ENCODE measurements at regions not wholly inside any gene's neighbourhood (a gene's known extent, or its start where the extent isn't known, plus 50 kb on each side); places are given as distances from the start of the nearest gene placed in this dataset.

DNA sequence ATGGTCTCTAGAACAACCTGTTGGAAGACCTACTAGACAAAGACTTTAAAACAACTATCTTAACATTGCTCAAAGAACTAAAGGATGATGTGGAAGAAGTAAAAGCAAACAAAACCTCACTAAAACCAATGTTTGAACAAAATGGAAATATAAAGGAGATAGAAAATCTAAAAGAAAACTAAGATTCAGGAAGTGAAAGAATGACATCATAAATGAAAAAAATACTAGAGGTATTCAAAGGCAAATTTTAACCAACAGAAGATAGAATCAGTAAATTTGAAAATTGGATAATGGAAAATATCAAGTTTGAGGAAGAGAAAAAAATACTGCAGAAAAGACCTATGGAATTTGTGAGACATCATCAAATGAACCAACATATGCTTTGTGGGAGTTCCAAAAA, 914.1 kb upstream of the GJE1 start:
- Histone ChIP-seq H3K27me3 (ENCODE audit: control insufficient read depth, insufficient read depth, low read length) (no peaks in the 10 kb centered on the region), H3K9me3 (ENCODE audit: control insufficient read depth, insufficient read depth, low read length) (no peaks in the 10 kb centered on the region), H3K4me3 (ENCODE audit: low read depth, low read length) (no peak overlapping the region), H3K9ac (ENCODE audit: low read depth, low read length) (no peak overlapping the region), H3K36me3 (ENCODE audit: control insufficient read depth, insufficient read depth, low read length) (no peaks in the 10 kb centered on the region), H3K4me1 (ENCODE audit: control insufficient read depth, insufficient read depth, low read length) (no peaks in the 10 kb centered on the region)

DNA sequence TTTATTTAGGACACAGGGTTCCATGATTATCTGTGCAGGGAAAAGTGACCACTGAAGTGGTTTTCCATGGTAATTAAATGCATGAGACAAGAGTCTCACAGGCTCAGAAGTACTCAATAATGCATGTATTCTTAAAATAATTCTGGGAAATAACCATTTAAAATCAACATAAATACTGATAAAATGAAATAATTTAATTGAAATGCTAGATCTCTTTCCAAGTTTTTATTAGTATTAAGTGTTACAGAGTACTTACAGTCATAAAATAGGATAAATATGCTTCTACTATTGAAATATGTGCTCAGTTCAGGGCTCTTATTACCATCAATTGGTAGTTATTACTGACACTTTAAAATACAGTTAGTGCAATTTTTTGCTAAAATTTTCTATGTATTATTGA, 916.0 kb upstream of the GJE1 start:
- H3K4me3 ChIP-seq (ENCODE audit: low read depth, low read length): no peak overlapping the region
- no peaks in the 10 kb centered on the region for H3K4me1 ChIP-seq (ENCODE audit: control insufficient read depth, insufficient read depth, low read length)
- no peaks in the 10 kb centered on the region for H3K9me3 ChIP-seq (ENCODE audit: control insufficient read depth, insufficient read depth, low read length)
- H3K9ac ChIP-seq (ENCODE audit: low read depth, low read length): no peak overlapping the region
- no peaks in the 10 kb centered on the region for H3K27me3 ChIP-seq (ENCODE audit: control insufficient read depth, insufficient read depth, low read length)
- no peaks in the 10 kb centered on the region for H3K36me3 ChIP-seq (ENCODE audit: control insufficient read depth, insufficient read depth, low read length)

DNA sequence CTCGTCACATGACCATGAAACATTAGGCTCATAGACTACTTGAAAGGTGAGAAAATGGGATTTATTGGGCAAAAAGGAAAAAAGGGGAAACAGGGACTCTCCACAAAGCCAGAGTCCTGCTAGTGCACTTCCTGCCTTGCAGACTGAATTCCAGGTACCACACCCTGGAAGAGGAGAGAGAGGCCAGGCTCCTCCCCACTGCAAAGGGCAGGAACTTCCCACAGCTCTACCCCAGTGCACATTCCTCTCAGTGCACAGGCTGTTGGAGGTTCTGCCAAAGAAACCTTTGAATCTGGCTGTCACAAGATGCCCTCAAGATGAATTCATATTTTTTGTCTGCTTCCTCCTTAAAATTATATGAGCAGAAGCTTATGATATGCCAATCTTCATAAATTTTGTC, 920.4 kb upstream of the GJE1 start:
- Histone ChIP-seq H3K9ac (ENCODE audit: low read depth, low read length) (no peak overlapping the region), H3K36me3 (ENCODE audit: control insufficient read depth, insufficient read depth, low read length) (no peaks in the 10 kb centered on the region), H3K27me3 (ENCODE audit: control insufficient read depth, insufficient read depth, low read length) (no peaks in the 10 kb centered on the region), H3K4me1 (ENCODE audit: control insufficient read depth, insufficient read depth, low read length) (no peaks in the 10 kb centered on the region), H3K4me3 (ENCODE audit: low read depth, low read length) (no peak overlapping the region), H3K9me3 (ENCODE audit: control insufficient read depth, insufficient read depth, low read length) (no peaks in the 10 kb centered on the region)

DNA sequence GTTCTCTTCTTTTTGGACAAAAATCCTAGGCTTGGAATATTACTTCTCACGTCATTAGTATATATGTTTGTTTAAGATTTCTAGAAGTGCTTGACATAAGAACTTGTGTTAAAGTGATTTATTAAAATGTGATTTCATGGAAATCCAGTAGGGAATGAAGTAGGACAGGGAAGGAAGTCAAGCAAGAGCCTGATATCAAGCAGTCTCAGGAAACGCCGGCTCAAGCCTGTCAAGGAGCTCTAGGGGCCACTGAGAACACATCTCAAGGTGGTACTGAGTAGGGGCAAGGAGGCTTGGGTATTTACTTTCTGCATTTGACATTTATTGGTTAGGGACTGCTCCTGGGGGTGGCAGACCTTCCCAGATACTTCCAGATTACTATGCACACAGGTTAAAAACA, 920.9 kb upstream of the GJE1 start:
- H3K9ac ChIP-seq (ENCODE audit: low read depth, low read length): no peak overlapping the region

DNA sequence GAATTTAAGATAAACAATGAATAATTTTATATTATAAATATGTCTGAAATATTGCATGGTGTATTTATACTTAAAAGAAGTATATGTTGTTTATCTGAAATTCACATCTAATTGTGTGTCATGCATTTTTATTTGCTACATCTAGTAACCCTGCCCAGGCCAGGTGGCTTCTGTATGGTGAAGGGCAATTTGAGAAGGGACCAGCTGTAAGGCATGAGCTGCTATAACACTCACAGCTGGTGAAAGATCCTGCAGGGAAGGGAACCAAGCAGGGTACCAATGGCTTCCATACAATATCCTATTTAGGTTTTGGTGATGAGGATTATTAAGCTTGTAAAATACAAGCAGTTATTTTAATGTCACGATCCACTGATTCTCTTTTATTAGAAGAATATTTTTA, 921.8 kb upstream of the GJE1 start:
- no peaks in the 10 kb centered on the region for H3K36me3 ChIP-seq (ENCODE audit: control insufficient read depth, insufficient read depth, low read length)
- no peaks in the 10 kb centered on the region for H3K4me1 ChIP-seq (ENCODE audit: control insufficient read depth, insufficient read depth, low read length)
- H3K4me3 ChIP-seq (ENCODE audit: low read depth, low read length): no peak overlapping the region
- H3K9ac ChIP-seq (ENCODE audit: low read depth, low read length): no peak overlapping the region
- H3K9me3 ChIP-seq (ENCODE audit: control insufficient read depth, insufficient read depth, low read length): no peaks in the 10 kb centered on the region
- no peaks in the 10 kb centered on the region for H3K27me3 ChIP-seq (ENCODE audit: control insufficient read depth, insufficient read depth, low read length)

More for the DNA sequence above, 920.9 kb upstream of the GJE1 start:
- Histone ChIP-seq H3K4me1 (ENCODE audit: control insufficient read depth, insufficient read depth, low read length) (no peaks in the 10 kb centered on the region), H3K27me3 (ENCODE audit: control insufficient read depth, insufficient read depth, low read length) (no peaks in the 10 kb centered on the region), H3K9me3 (ENCODE audit: control insufficient read depth, insufficient read depth, low read length) (no peaks in the 10 kb centered on the region), H3K4me3 (ENCODE audit: low read depth, low read length) (no peak overlapping the region), H3K36me3 (ENCODE audit: control insufficient read depth, insufficient read depth, low read length) (no peaks in the 10 kb centered on the region)

DNA sequence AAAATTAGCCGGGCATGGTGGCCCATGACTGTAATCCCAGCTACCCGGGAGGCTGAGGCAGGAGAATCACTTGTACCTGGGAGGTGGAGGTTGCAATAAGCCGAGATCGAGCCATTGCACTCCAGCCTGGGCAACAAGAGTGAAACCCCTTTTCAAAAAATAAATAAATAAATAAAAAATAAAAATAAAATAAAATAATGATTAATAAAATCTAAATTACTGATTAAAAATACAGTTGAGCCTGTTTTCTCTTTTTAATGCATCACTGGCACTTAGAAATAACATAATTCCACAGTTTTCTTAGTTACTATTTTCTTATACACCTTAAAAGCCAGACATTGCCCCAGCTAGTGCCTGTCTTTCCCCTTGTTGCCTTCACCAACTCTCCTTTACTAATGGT, 922.8 kb upstream of the GJE1 start:
- no peak overlapping the region for H3K4me3 ChIP-seq (ENCODE audit: low read depth, low read length)
- no peaks in the 10 kb centered on the region for H3K9me3 ChIP-seq (ENCODE audit: control insufficient read depth, insufficient read depth, low read length)
- H3K9ac ChIP-seq (ENCODE audit: low read depth, low read length): no peak overlapping the region
- H3K4me1 ChIP-seq (ENCODE audit: control insufficient read depth, insufficient read depth, low read length): no peaks in the 10 kb centered on the region
- H3K27me3 ChIP-seq (ENCODE audit: control insufficient read depth, insufficient read depth, low read length): no peaks in the 10 kb centered on the region
- no peaks in the 10 kb centered on the region for H3K36me3 ChIP-seq (ENCODE audit: control insufficient read depth, insufficient read depth, low read length)

DNA sequence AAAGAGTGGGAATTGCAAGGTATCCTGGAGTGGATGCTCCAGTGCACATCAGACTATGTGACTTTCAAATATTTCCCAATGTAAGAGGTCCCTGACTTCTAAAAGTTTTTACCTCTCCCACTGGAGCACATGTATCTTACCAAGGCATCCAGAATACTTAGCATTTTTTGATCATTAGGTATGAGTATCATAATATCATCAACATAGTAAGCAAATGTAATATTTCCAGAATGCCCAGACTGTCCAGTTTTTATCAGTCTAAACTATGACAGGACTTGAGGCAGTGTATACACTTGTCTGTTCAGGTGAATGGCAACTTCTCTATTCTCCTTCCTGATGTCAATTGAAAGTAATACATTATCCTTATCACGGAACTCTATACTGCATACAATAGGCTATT, 924.6 kb upstream of the GJE1 start:
- Histone ChIP-seq H3K4me3 (ENCODE audit: low read depth, low read length) (no peak overlapping the region), H3K27me3 (ENCODE audit: control insufficient read depth, insufficient read depth, low read length) (no peaks in the 10 kb centered on the region), H3K4me1 (ENCODE audit: control insufficient read depth, insufficient read depth, low read length) (no peaks in the 10 kb centered on the region), H3K36me3 (ENCODE audit: control insufficient read depth, insufficient read depth, low read length) (no peaks in the 10 kb centered on the region), H3K9ac (ENCODE audit: low read depth, low read length) (no peak overlapping the region), H3K9me3 (ENCODE audit: control insufficient read depth, insufficient read depth, low read length) (no peaks in the 10 kb centered on the region)

DNA sequence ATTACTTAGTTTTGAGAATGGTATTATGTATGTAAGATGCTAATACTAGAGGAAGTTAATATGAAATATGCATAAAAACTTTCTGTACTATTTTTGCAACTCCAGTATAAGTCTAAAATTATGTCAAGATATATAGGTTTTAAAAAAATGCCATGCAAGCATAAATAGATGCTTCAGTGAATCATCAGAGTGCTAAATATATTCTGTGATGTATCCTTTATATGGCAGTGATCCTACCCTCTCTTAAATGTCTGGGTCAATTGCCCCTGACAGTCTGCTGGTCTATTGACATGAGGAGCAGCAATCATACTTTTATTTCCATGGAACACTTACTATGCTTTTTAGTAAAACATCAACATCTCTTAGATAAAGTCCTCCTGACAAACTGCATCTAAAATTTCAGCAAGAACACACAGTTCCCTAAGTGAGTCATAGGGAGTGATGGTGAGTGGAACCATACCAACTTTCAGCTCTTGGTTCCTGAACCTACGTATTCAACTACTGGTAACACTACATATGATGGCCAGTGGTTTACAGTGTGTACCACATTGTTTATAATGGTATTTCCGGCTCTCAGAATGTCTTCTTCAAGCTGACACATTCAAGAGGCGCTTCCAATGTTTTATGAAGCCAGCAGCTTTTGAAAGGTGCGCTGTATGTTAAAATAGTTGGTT, 928.7 kb upstream of the GJE1 start:
- Histone ChIP-seq H3K9me3 (ENCODE audit: control insufficient read depth, insufficient read depth, low read length) (no peaks in the 10 kb centered on the region), H3K9ac (ENCODE audit: low read depth, low read length) (no peak overlapping the region), H3K4me3 (ENCODE audit: low read depth, low read length) (no peak overlapping the region), H3K36me3 (ENCODE audit: control insufficient read depth, insufficient read depth, low read length) (no peaks in the 10 kb centered on the region), H3K27me3 (ENCODE audit: control insufficient read depth, insufficient read depth, low read length) (no peaks in the 10 kb centered on the region), H3K4me1 (ENCODE audit: control insufficient read depth, insufficient read depth, low read length) (no peaks in the 10 kb centered on the region)

DNA sequence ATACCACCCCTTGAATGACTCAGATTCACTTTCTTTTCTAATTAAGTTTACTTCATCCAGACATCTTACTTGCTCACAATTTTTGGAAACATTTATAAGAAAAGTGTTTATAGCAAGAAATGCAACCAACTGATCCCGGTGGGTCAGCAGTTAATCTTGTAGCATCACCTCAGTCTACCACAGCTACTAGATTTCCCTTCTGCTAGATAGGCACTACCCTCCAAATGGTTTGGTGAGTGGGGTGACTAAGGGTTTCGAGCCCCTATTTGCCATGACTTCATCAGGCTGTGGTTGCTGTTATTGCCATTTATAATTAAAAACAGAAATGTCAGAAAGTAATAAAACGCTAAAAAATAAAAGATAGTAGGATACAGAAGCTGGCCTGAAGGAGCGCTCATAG, 930.1 kb upstream of the GJE1 start:
- H3K4me3 ChIP-seq (ENCODE audit: low read depth, low read length): no peak overlapping the region
- no peaks in the 10 kb centered on the region for H3K36me3 ChIP-seq (ENCODE audit: control insufficient read depth, insufficient read depth, low read length)
- H3K4me1 ChIP-seq (ENCODE audit: control insufficient read depth, insufficient read depth, low read length): no peaks in the 10 kb centered on the region
- H3K9ac ChIP-seq (ENCODE audit: low read depth, low read length): no peak overlapping the region
- no peaks in the 10 kb centered on the region for H3K27me3 ChIP-seq (ENCODE audit: control insufficient read depth, insufficient read depth, low read length)
- no peaks in the 10 kb centered on the region for H3K9me3 ChIP-seq (ENCODE audit: control insufficient read depth, insufficient read depth, low read length)

DNA sequence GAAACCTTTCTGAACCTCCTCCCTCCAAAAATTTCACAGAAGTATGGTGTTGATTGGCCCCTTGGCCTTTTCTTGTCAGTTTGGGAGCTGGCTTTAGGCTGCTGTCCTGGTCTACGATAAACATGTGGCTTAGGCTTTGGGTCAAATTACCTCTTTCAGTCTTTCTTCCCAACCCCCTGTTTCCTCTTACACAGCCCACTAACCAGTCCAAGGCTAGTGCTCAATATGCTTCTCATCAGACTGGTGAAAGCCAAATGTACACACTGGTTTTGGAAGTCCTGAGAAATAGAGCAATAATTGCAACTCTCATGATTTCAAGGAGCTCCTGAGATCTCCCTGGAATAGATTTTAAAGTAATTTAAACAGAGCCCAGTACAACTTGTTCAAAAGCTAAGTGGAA, 933.7 kb upstream of the GJE1 start:
- H3K36me3 ChIP-seq (ENCODE audit: control insufficient read depth, insufficient read depth, low read length): no peaks in the 10 kb centered on the region
- H3K4me3 ChIP-seq (ENCODE audit: low read depth, low read length): no peak overlapping the region
- no peaks in the 10 kb centered on the region for H3K4me1 ChIP-seq (ENCODE audit: control insufficient read depth, insufficient read depth, low read length)
- no peak overlapping the region for H3K9ac ChIP-seq (ENCODE audit: low read depth, low read length)
- no peaks in the 10 kb centered on the region for H3K9me3 ChIP-seq (ENCODE audit: control insufficient read depth, insufficient read depth, low read length)
- no peaks in the 10 kb centered on the region for H3K27me3 ChIP-seq (ENCODE audit: control insufficient read depth, insufficient read depth, low read length)

DNA sequence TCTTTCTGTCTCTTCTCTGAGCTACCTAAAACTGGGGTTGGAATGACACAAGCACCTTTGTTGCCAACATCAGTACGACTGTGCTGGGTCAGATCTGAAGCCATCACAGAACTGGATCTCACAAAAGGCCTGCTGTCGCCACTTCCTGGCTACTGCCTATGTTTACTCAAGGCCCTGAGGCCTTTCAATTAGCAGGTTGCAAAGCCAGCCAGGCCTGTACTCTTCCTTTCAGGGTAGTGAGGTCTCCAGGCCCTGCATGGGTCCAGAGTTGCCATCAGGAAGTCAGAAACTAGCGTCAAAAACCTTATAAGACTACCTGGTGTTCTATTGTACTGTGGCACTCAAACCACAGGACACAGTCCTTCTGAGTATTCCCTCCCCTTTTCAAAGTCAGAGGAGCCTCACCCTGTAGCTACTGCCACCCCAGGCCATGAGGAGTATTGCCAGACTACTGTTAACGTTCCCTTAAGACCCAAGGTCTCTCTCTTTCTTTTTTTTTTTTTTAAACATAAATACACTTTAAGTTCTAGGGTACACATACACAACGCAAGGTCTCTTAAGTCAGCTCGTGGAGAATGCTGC, 937.4 kb upstream of the GJE1 start:
- no peak overlapping the region for H3K9ac ChIP-seq (ENCODE audit: low read depth, low read length)

DNA sequence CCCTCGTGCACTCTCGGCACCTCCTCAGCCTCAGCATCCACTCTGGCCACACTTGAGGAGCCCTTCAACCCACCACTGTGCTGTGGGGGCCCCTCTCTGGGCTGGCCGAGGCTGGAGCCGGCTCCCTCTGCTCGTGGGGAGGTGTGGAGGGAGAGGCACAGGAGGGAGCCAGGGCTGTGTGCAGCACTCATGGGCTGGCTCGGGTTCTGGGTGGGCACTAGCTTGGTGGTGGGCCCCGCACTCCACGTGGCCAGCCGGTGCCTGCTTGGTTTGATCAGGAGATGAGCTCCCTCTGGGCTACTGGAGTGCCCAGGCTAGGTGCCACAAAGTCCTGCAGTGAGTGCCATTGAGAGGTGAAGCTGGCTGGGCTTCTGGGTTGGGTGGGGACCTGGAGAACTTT, 949.4 kb upstream of the GJE1 start:
- no peak overlapping the region for H3K9ac ChIP-seq (ENCODE audit: low read depth, low read length)
- H3K27me3 ChIP-seq (ENCODE audit: control insufficient read depth, insufficient read depth, low read length): no peaks in the 10 kb centered on the region
- peaks cover 5% of the 10 kb centered on the region for H3K9me3 ChIP-seq (ENCODE audit: control insufficient read depth, insufficient read depth, low read length)
- no peaks in the 10 kb centered on the region for H3K4me1 ChIP-seq (ENCODE audit: control insufficient read depth, insufficient read depth, low read length)
- H3K4me3 ChIP-seq (ENCODE audit: low read depth, low read length): no peak overlapping the region
- H3K36me3 ChIP-seq (ENCODE audit: control insufficient read depth, insufficient read depth, low read length): no peaks in the 10 kb centered on the region

More for the DNA sequence above, 937.4 kb upstream of the GJE1 start:
- Histone ChIP-seq H3K27me3 (ENCODE audit: control insufficient read depth, insufficient read depth, low read length) (no peaks in the 10 kb centered on the region), H3K36me3 (ENCODE audit: control insufficient read depth, insufficient read depth, low read length) (no peaks in the 10 kb centered on the region), H3K9me3 (ENCODE audit: control insufficient read depth, insufficient read depth, low read length) (peaks cover 7% of the 10 kb centered on the region), H3K4me3 (ENCODE audit: low read depth, low read length) (no peak overlapping the region), H3K4me1 (ENCODE audit: control insufficient read depth, insufficient read depth, low read length) (no peaks in the 10 kb centered on the region)
